ENCODE measurements at regions not wholly inside any gene's neighbourhood (a gene's known extent, or its start where the extent isn't known, plus 50 kb on each side); places are given as distances from the start of the nearest gene placed in this dataset.
"Not testable (repeated sequence)": the region's sequence is repeated elsewhere in the genome, so short reads cannot be mapped to it uniquely, and the experiment has no call there.

- DNase-seq (ENCODE audit: low read depth): peak; percentile 15
- H3K4me3 ChIP-seq (ENCODE audit: low read depth, low read length): no peak overlapping the region
- TF ChIP-seq CTCF (IDR thresholded peaks at IDR 0.05; ENCODE audit: control insufficient read depth, extremely low read depth, insufficient read depth): no peak
Measured at GRCh38 chr1:70717656-70718055, 306.6 kb downstream of the CTH start.

GRCh38 chr1:70718086-70718630 is 307.1 kb downstream of the CTH start:
- DNase-seq (ENCODE audit: low read depth): peak; percentile 71
- no peak overlapping the region for H3K4me3 ChIP-seq (ENCODE audit: low read depth, low read length)
- no peak for TF ChIP-seq CTCF (IDR thresholded peaks at IDR 0.05; ENCODE audit: control insufficient read depth, extremely low read depth, insufficient read depth)

GRCh38 chr1:70719154-70719553 is 308.1 kb downstream of the CTH start:
- no peak overlapping the region for H3K4me3 ChIP-seq (ENCODE audit: low read depth, low read length)
- no peak for DNase-seq (ENCODE audit: low read depth)
- TF ChIP-seq CTCF (IDR thresholded peaks at IDR 0.05; ENCODE audit: control insufficient read depth, extremely low read depth, insufficient read depth): no peak

- no peak for TF ChIP-seq CTCF (IDR thresholded peaks at IDR 0.05; ENCODE audit: control insufficient read depth, extremely low read depth, insufficient read depth)
- H3K4me3 ChIP-seq (ENCODE audit: low read depth, low read length): no peak overlapping the region
- DNase-seq (ENCODE audit: low read depth): no peak
Measured at GRCh38 chr1:70720109-70720508, 309.0 kb downstream of the CTH start.

GRCh38 chr1:70720521-70720920 is 309.5 kb downstream of the CTH start:
- no peak for TF ChIP-seq CTCF (IDR thresholded peaks at IDR 0.05; ENCODE audit: control insufficient read depth, extremely low read depth, insufficient read depth)
- H3K4me3 ChIP-seq (ENCODE audit: low read depth, low read length): no peak overlapping the region
- no peak for DNase-seq (ENCODE audit: low read depth)

- H3K4me3 ChIP-seq (ENCODE audit: low read depth, low read length): no peak overlapping the region
- no peak for TF ChIP-seq CTCF (IDR thresholded peaks at IDR 0.05; ENCODE audit: control insufficient read depth, extremely low read depth, insufficient read depth)
- DNase-seq (ENCODE audit: low read depth): no peak
Measured at GRCh38 chr1:70727886-70728489, 316.9 kb downstream of the CTH start.

GRCh38 chr1:70736518-70736917 is 311.1 kb downstream of the PTGER3 start:
- not testable (repeated sequence) for DNase-seq (ENCODE audit: low read depth); H3K4me3 ChIP-seq (ENCODE audit: low read depth, low read length)
